ENCODE measurements at regions not wholly inside any gene's neighbourhood (a gene's known extent, or its start where the extent isn't known, plus 50 kb on each side); places are given as distances from the start of the nearest gene placed in this dataset.

- DNase-seq: no peak
Measured at GRCh38 chr2:23292024-23292423, 93.0 kb upstream of the KLHL29 start.

- DNase-seq: no peak
Measured at GRCh38 chr2:23293063-23293462, 91.9 kb upstream of the KLHL29 start.

DNA sequence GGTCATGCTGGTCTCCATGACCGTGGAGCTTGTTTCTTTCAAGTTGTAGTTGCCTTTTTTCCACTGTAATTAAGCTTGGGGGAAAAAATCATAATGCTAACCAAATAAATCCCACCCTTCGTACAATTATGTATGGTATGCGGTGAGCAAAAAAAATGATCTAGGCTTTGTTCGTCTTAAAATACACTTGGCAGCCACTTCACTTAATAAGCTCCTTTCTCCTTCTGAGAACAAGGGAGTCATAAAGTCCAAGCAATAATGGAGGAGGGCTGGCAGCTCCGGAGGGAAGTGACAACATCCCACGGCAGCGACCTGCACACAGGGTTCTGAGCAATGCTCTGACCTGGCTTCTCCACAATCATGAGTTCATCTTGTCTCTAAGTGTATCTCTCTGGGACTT lies 91.2 kb upstream of the KLHL29 start:
- DNase-seq: no peak

GRCh38 chr2:23294238-23294637 lies 90.7 kb upstream of the KLHL29 start:
- DNase-seq: no peak

GRCh38 chr2:23296691-23297090 lies 88.3 kb upstream of the KLHL29 start:
- DNase-seq: no peak

DNA sequence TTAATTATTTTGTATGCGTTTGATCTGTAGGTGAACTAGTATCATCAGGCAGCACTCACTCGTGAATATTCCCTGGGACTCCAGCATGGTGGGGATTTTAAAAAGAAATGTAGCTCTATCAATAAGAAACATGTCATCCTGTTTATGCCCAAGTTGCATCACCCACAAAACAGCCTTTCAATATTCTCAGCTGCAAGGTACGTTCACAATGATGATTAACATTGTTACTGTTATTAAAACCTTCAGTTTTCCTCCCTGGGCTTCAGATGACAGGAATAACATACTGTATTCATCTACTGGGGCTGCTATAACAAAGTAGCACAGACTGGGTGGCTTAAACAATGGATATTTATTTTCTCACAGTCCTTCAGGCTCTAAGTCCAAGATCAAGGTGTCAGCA lies 87.9 kb upstream of the KLHL29 start:
- no peak for DNase-seq

DNA sequence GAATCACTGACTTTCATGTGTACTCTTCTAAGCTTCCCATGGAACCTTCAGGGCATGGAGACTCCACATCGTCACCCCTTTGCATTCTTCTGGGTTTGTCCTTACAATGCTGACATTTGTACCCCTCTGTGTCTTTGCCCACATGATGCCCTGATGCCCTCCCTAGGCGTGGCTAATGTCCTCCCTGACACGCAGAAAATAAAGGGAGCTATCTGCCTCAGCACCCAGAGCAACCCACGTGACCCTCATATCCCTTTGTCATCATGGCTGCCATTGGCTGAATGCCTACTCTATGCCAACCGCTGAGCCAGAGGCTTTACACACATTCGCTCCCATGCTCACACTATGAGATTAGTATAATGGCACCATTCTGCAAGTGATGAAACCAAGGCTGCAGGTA lies 86.4 kb upstream of the KLHL29 start:
- no peak for DNase-seq

DNA sequence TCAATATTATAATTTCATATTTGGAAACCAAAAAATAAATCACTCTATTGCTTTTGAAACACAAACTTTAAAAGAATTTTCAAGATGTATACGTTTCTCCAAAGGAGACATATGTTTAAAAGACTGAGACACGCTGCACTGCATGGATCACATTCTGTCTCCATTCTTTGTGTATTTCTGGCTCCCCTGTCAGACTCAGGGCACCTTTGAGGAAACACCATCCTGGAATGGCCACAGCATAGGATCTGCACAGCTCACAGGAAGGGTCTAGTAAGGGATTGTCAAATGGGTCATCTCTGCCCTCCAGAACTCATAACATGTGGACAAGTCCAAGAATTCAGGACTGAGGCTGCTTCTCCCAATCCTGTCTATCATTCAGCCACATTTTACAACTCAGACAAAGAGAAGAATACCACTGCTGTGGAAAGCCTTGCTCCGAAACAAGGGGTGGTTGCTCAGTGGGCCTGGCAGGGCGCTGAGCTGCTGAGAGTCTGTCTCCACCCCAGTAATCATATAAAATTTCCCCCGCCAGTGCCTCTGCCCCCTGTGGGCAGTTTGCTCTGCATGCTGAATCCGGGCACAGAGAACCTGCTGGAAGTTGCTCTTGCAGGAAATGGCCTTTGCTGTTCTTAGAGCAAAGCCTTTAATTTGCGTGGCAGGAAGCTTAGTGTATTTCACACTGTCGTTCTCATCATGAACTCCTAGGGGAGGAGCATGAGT lies 85.3 kb upstream of the KLHL29 start:
- DNase-seq: no peak

- DNase-seq: no peak
Measured at GRCh38 chr2:23301136-23301535, 83.8 kb upstream of the KLHL29 start.

DNA sequence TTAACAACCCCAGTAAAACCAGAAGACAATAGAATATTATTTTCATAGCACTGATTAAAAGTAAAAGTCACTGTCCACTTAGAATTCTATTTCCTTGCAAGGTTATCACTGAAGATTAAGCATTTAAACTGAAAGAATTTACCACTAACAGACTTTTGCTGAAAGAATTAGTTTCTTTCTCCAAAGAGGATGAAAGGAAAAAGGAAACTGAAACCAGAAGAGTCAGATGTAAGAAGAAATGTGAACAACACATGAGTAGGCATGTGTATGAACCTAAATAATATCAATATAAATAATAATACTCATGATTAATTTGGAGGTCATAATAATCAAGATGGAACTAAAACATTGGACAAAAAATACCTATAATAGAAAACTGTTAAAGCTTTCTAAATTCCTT lies 82.4 kb upstream of the KLHL29 start:
- DNase-seq: no peak

DNA sequence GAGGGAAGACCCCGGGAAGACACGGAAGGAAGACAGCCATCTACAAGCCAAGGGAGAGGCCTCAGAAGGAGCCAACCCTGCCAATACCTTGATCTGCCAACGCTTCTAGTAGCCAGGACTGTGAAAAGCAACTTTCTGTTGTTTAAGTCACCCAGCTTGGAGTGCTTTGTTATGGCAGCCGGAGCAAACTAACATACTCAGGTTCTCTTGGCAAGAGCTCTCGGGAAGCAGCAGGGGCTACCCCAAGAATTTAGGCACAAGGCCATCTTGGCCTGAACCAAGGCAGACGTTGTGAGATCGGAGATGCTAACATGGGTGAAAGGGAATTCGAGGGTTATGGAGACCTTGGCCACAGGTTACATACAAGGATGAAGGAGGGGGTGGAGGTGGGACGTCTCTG lies 78.6 kb upstream of the KLHL29 start:
- no peak for DNase-seq

DNA sequence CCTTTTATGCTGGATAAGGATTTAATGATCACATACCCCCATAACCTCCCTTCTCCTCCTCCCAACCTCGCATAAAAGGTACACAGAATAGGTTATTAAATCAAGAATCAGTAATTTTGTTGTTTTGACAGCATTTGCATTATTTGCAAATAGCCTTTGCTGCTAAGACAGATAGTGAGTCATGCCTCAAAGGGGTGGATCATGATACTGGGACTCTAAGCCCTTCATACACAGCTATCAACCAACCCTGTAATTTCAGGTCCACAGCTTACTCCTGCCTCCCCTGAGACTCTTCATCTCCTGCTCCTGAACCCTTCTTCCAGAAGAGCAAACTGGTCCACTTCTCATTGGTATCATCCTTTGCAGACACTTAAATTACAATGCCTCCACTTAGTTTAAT lies 73.8 kb upstream of the KLHL29 start:
- DNase-seq: no peak

GRCh38 chr2:23312996-23313606 lies 71.9 kb upstream of the KLHL29 start:
- no peak for DNase-seq

DNA sequence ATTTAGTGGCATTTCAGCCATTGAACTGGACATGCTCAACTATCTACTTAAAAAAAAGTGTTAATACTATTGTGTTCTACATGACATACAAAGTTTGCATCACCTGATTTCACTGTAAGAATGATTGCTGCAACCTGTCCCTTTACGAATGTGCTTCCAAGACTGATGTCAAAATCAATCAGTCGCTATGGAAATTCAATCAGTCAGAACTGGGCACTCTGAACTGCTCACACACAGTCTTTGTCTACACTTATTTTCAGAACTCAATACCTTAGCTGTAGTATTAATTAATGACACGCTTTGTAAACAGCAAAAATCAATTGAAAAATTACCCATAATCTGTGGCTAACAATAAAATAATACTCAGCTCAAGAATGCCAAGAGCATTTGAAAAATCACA lies 70.3 kb upstream of the KLHL29 start:
- no peak for DNase-seq

DNA sequence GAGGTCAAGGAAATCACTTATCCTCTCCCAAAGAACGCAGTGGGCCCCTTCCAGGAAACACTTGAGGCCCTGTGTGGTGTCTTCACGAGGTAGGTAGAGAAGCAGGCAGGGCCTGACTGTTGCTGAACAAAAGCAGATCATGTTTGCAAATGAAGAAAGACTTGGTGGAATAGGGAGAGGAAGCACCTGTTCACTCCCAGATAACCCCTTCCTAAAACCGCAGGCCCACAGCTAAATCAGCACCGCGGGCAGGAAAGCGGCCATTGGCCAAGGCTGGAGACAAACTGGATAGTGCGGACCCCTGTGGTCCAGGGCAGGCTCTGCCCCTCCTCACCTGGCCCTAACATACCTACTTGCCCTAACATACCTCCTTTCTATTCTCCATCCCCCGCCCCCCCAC lies 64.9 kb upstream of the KLHL29 start:
- no peak for DNase-seq

DNA sequence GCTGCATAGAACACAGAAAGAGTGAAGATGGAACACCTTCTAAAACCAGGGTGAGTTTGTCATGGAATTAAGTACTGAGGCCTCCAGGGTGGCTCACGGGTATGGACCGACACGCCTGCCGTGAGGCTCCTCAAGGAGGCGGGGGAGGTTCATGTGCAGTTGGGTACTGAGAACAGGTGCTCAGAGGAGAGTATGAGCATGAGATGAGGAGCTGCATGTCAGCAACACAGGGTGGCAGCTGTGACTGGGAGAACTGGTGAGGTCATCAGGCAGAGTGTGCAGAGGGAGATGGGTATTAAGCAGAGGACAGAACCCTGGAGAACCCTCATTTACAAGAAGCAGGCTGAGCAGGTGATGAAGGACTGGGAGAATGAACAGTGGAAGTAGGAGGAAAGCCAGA lies 63.2 kb upstream of the KLHL29 start:
- DNase-seq: no peak

DNA sequence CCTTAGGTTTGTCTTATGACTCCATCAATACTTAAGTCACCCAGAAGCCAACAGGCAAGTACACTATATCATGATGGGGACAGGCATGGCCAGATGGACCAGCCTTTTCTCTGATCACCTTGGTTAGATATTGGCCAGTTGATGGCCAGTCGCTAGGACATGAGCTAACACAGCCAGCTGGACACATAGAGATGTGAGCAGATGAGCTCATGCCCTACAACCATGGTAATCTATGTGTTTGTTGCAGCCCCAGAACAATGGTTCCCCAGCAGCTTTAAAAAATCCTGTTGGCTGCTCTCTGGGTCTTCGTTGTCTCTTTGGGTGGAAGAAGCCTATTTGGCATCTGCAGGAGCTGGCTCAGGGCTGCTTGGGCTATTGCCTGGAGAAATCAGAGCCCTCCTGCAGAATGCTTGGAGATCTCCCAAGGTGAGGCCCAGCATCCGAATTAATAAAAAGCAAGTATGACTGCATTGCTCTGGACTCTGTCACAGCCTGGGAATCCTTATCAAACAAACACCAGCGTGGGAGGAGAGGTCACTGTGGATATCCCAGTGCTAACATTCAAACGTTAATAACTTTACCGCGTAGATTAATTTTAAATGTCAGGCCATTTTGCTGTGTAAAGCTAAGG lies 62.3 kb upstream of the KLHL29 start:
- no peak for DNase-seq

GRCh38 chr2:23323198-23323916 lies 61.6 kb upstream of the KLHL29 start:
- DNase-seq: no peak

- no peak for DNase-seq
Measured at GRCh38 chr2:23323917-23324680, 60.9 kb upstream of the KLHL29 start.

DNA sequence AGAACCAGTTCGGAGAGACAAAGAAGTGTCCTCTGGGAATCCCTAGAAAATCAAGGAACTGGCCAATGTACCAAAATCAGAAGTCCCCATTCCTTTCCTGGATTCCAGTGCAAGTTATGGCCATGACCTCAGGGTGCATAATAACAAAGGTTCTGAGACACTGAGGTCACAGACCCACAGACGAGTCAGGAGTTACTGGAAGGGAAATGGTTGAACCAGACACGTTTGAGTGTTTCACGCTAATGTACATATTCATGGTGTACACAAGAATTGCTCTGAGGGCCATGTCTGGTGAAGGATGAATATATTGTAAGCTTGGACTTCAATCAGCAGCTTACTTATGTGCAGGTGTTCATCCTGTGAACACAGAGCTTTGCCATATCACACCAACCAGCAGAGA lies 58.6 kb upstream of the KLHL29 start:
- DNase-seq: no peak

DNA sequence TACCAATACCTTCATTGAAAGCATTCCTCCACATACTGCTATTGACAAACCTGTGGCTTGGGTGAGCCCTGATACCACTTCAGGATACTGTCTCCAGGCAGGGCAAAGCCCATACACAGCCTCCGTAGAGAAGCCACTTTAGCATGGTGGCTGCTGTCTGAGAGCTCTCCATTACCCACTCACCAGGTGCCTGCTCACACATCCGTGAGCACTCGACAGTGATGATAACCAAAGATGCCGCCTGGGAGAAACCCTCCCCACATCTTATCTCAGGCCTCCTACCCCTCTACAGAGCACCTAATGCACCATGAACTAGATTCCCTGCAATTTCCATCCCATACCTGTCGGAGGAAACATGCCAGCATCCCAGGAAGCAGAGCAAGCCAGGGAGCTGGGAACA lies 57.6 kb upstream of the KLHL29 start:
- DNase-seq: no peak

DNA sequence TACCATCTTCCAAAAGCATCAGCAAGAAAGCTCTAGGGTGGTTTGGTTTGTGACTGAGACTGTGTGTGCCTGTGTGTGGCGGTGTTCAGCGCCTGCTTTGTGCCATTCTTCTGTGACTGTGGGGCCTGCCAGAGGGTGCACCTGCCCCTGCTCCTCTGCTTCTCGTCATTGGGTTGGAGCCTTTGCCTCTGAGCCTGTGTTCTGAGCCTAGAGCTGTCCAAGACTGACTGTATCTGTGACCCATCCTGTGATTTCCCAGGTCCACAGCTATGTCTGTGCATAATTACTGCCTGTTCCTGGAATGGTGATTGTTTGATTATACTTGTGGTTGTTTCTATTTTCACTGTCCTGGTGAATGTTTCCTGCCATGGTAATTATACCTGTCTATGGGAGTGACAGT lies 57.1 kb upstream of the KLHL29 start:
- DNase-seq: no peak

GRCh38 chr2:23330214-23330613 lies 54.8 kb upstream of the KLHL29 start:
- no peak for DNase-seq

Data from stimulated activated CD4-positive, alpha-beta T cell treated with anti-CD3 and anti-CD28 coated beads, Interleukin-4, amount 100 ng/mL, for 24 hours (primary cell).